Prostate gland (tissue), 2 donors: ENCODE measurements at regions not wholly inside any gene's neighbourhood (a gene's known extent, or its start where the extent isn't known, plus 50 kb on each side); places are given as distances from the start of the nearest gene placed in this dataset.
A peak's percentile ranks its signal among the peaks of the same experiment; 100 is the strongest.

Source experiments
- CTCF ChIP-seq, 4 experiments: fragments of 200-600 bp in 2 of 4; fragments of 450-650 bp in 2 of 4; sonication (generic) in 2 of 4; IDR thresholded peaks; 1 replicate in 3 of 4; 2 replicates in 1 of 4; pipeline ENCODE4 v1.5.1; 2016 to 2019; ENCODE audit warnings: antibody characterized with exemption in 4 of 4, mild to moderate bottlenecking in 2 of 4, moderate library complexity in 2 of 4
- POLR2AphosphoS5 ChIP-seq: sonication (generic); formaldehyde crosslinking; IDR thresholded peaks from one replicate; pipeline ENCODE4 v1.6.1; 2017; ENCODE audit warnings: antibody characterized with exemption

GRCh38 chr18:46281185-46282176, 177.3 kb downstream of the HAUS1 start:
- no peak for TF ChIP-seq POLR2AphosphoS5
- TF ChIP-seq CTCF (IDR thresholded peaks at IDR 0.05), result peak; percentile 49 to 86 (median 83)
